ENCODE measurements at regions not wholly inside any gene's neighbourhood (a gene's known extent, or its start where the extent isn't known, plus 50 kb on each side); places are given as distances from the start of the nearest gene placed in this dataset.

DNA sequence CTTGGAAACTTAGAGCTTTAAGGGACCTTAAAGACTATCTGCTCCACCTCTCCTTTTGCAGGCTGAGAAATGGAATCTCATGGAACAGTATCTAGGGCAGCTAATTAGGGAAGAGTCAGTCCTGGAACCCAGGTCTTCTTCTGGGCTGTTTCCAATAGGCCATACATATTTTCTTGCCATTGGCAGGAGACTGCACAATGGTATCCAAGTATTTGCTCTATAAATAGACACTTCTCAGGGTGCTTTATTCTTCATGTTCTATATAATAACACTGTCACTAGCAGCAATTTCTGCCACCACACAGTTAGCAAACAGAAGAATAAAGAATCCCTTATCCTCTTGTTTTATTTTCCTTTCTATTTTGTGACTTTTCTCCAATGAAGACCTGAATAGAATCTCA, 291.7 kb downstream of the C4orf33 start:
- Histone ChIP-seq H3K4me1 (ENCODE audit: insufficient read depth, low read length) (no peaks in the 10 kb centered on the region), H3K4me3 (ENCODE audit: insufficient read depth, low read length) (no peak overlapping the region), H3K4me2 (ENCODE audit: insufficient read depth, low read length) (no peak overlapping the region), H3K27ac (ENCODE audit: low read depth, low read length) (no peak overlapping the region), H4K20me1 (ENCODE audit: insufficient read depth, low read length) (no peaks in the 10 kb centered on the region), H3K79me2 (ENCODE audit: insufficient read depth, low read length) (no peaks in the 10 kb centered on the region), H3K27me3 (ENCODE audit: insufficient read depth, low read length) (no peaks in the 10 kb centered on the region), H2AFZ (ENCODE audit: low read length) (no peak overlapping the region), H3K36me3 (ENCODE audit: insufficient read depth, low read length) (no peaks in the 10 kb centered on the region), H3K9me3 (ENCODE audit: low read depth, low read length) (no peaks in the 10 kb centered on the region)
- TF ChIP-seq, protein P1, sequence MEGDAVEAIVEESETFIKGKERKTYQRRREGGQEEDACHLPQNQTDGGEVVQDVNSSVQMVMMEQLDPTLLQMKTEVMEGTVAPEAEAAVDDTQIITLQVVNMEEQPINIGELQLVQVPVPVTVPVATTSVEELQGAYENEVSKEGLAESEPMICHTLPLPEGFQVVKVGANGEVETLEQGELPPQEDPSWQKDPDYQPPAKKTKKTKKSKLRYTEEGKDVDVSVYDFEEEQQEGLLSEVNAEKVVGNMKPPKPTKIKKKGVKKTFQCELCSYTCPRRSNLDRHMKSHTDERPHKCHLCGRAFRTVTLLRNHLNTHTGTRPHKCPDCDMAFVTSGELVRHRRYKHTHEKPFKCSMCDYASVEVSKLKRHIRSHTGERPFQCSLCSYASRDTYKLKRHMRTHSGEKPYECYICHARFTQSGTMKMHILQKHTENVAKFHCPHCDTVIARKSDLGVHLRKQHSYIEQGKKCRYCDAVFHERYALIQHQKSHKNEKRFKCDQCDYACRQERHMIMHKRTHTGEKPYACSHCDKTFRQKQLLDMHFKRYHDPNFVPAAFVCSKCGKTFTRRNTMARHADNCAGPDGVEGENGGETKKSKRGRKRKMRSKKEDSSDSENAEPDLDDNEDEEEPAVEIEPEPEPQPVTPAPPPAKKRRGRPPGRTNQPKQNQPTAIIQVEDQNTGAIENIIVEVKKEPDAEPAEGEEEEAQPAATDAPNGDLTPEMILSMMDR (IDR thresholded peaks at IDR 0.05; ENCODE audit: extremely low read depth, low read depth, low read length): no peak
- DNase-seq (ENCODE audit: insufficient read length, low spot score, missing footprints): no peak

DNA sequence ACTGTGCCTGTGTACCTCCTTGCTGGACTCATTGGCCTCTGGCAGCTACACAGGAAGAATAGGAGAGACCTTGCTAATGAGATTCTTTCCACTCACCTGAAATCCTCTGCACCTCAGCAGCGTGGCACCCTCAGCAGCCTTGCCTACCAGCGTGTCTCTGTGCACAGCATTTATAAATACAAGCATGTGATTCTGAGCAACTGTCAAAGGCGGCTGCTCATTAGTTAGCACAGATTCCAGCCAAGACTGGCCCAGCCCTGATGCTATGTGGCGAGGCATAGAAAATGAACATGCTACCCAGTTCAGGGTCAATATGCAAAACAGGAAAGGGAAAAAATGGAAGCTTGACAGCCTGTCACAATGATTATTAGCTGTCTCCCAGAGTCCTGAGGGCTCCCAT, 298.0 kb downstream of the C4orf33 start:
- H4K20me1 ChIP-seq (ENCODE audit: insufficient read depth, low read length): no peaks in the 10 kb centered on the region
- TF ChIP-seq, protein P1 (IDR thresholded peaks at IDR 0.05; ENCODE audit: extremely low read depth, low read depth, low read length): no peak
- DNase-seq (ENCODE audit: insufficient read length, low spot score, missing footprints): no peak
- no peaks in the 10 kb centered on the region for H3K4me1 ChIP-seq (ENCODE audit: insufficient read depth, low read length)
- no peaks in the 10 kb centered on the region for H3K27me3 ChIP-seq (ENCODE audit: insufficient read depth, low read length)
- no peak overlapping the region for H2AFZ ChIP-seq (ENCODE audit: low read length)
- no peak overlapping the region for H3K27ac ChIP-seq (ENCODE audit: low read depth, low read length)
- no peaks in the 10 kb centered on the region for H3K36me3 ChIP-seq (ENCODE audit: insufficient read depth, low read length)
- H3K9me3 ChIP-seq (ENCODE audit: low read depth, low read length): peaks cover 2% of the 10 kb centered on the region
- H3K79me2 ChIP-seq (ENCODE audit: insufficient read depth, low read length): no peaks in the 10 kb centered on the region
- no peak overlapping the region for H3K4me3 ChIP-seq (ENCODE audit: insufficient read depth, low read length)
- H3K4me2 ChIP-seq (ENCODE audit: insufficient read depth, low read length): no peak overlapping the region

DNA sequence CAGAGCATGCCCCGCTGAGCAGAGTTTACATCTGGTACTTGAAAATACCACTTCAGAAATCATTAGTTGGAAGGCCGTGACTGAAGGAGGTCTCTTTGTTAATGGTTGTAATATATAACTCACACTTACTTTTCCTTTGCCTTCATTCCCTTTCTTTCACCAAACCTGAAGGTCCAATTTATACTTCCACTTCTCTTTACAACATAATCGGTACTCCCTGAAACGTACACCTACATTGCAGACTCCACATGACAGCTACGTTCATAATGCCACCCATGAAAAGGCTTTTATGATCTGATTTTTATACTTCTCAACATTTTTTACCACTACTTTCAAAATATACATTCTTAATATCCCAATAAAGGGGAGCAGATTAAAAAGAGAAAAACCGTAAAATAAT, 298.7 kb downstream of the C4orf33 start:
- Histone ChIP-seq H3K4me1 (ENCODE audit: insufficient read depth, low read length) (no peaks in the 10 kb centered on the region), H3K27ac (ENCODE audit: low read depth, low read length) (no peak overlapping the region), H2AFZ (ENCODE audit: low read length) (no peak overlapping the region), H3K4me2 (ENCODE audit: insufficient read depth, low read length) (no peak overlapping the region), H3K79me2 (ENCODE audit: insufficient read depth, low read length) (no peaks in the 10 kb centered on the region), H4K20me1 (ENCODE audit: insufficient read depth, low read length) (no peaks in the 10 kb centered on the region), H3K36me3 (ENCODE audit: insufficient read depth, low read length) (no peaks in the 10 kb centered on the region), H3K4me3 (ENCODE audit: insufficient read depth, low read length) (no peak overlapping the region), H3K9me3 (ENCODE audit: low read depth, low read length) (peaks cover 2% of the 10 kb centered on the region), H3K27me3 (ENCODE audit: insufficient read depth, low read length) (no peaks in the 10 kb centered on the region)
- DNase-seq (ENCODE audit: insufficient read length, low spot score, missing footprints): no peak
- TF ChIP-seq, protein P1 (IDR thresholded peaks at IDR 0.05; ENCODE audit: extremely low read depth, low read depth, low read length): no peak

DNA sequence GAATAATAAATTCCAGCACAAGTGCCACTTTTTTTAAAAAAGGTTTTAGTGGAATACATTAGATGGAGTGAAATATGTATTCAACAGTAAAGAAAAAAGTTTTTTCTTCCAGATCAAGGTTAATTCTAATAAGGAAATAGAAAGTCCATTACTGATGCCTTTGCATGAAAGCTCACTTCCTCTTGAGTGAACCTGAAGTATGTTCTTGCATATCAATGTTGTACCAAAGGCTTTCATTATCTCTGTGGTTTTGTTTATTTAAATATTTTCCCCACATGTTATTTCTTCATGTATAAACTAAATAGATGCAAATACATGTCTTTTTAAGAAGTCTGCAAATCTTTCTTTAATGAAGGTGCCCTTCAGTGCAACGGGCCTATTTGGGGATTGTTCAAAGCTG, 307.9 kb downstream of the C4orf33 start:
- H2AFZ ChIP-seq (ENCODE audit: low read length): no peak overlapping the region
- TF ChIP-seq, protein P1 (IDR thresholded peaks at IDR 0.05; ENCODE audit: extremely low read depth, low read depth, low read length): no peak
- DNase-seq (ENCODE audit: insufficient read length, low spot score, missing footprints): no peak

More for the DNA sequence above, 307.9 kb downstream of the C4orf33 start:
- H3K27ac ChIP-seq (ENCODE audit: low read depth, low read length): no peak overlapping the region
- H3K4me3 ChIP-seq (ENCODE audit: insufficient read depth, low read length): no peak overlapping the region
- H3K4me1 ChIP-seq (ENCODE audit: insufficient read depth, low read length): no peaks in the 10 kb centered on the region
- no peaks in the 10 kb centered on the region for H4K20me1 ChIP-seq (ENCODE audit: insufficient read depth, low read length)
- no peaks in the 10 kb centered on the region for H3K36me3 ChIP-seq (ENCODE audit: insufficient read depth, low read length)
- H3K27me3 ChIP-seq (ENCODE audit: insufficient read depth, low read length): no peaks in the 10 kb centered on the region
- no peaks in the 10 kb centered on the region for H3K79me2 ChIP-seq (ENCODE audit: insufficient read depth, low read length)
- no peaks in the 10 kb centered on the region for H3K9me3 ChIP-seq (ENCODE audit: low read depth, low read length)
- H3K4me2 ChIP-seq (ENCODE audit: insufficient read depth, low read length): no peak overlapping the region
